ENCODE measurements at regions not wholly inside any gene's neighbourhood (a gene's known extent, or its start where the extent isn't known, plus 50 kb on each side); places are given as distances from the start of the nearest gene placed in this dataset.

DNA sequence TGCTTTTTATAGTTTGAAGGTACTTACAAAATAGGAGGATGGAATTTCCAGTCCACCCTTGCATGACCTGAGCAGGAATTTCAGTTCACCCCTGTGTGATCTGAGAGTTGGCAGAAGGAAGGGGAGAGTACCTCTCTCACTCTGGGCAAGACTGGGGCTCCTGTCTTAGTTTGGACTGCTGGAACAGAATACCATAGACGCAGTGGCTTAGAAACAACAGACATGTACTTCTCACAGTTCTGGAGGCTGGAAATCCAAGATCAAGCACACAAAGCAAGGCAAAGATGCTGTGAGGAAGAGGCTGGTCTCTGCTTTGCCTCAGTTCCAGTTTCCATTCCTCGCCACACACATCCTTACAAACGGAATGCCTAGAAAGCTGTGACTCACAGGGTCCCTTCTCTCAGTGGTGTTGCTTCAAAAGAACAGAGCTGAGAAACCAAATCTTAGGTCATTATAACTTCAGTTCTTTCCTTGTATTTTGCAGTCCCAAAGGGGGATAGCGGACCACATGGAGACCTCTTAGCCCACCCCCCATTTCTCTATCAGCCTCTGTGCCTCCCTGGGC, 108.8 kb upstream of the HAAO start:
- no peak for TF ChIP-seq CTCF (IDR thresholded peaks at IDR 0.05)
- no peak for TF ChIP-seq POLR2A (IDR thresholded peaks at IDR 0.05)

Data from tibial nerve (tissue), 3 donors.